ENCODE measurements at regions not wholly inside any gene's neighbourhood (a gene's known extent, or its start where the extent isn't known, plus 50 kb on each side); places are given as distances from the start of the nearest gene placed in this dataset.
A peak's percentile ranks its signal among the peaks of the same experiment; 100 is the strongest.
"Not testable (repeated sequence)": the region's sequence is repeated elsewhere in the genome, so short reads cannot be mapped to it uniquely, and the experiment has no call there.

- DNase-seq (ENCODE audit: low read depth, low spot score) = peak; percentile 6
Observed at GRCh38 chr6:781350-781961, 88.5 kb upstream of the EXOC2 start.

- DNase-seq (ENCODE audit: low read depth, low spot score) = no peak
Observed at GRCh38 chr6:780706-781105, 87.8 kb upstream of the EXOC2 start.

- no peak for DNase-seq (ENCODE audit: low read depth, low spot score)
Observed at GRCh38 chr6:776951-777350, 84.0 kb upstream of the EXOC2 start.

GRCh38 chr6:776528-776931 is 83.6 kb upstream of the EXOC2 start:
- no peak for DNase-seq (ENCODE audit: low read depth, low spot score)

GRCh38 chr6:775863-776262 is 82.9 kb upstream of the EXOC2 start:
- DNase-seq (ENCODE audit: low read depth, low spot score) = no peak

- not testable (repeated sequence) for DNase-seq (ENCODE audit: low read depth, low spot score)
Observed at GRCh38 chr6:771683-772082, 78.7 kb upstream of the EXOC2 start.

- no peak for DNase-seq (ENCODE audit: low read depth, low spot score)
Observed at GRCh38 chr6:767755-768512, 75.0 kb upstream of the EXOC2 start.

- DNase-seq (ENCODE audit: low read depth, low spot score) = no peak
Observed at GRCh38 chr6:766625-767024, 73.7 kb upstream of the EXOC2 start.

- DNase-seq (ENCODE audit: low read depth, low spot score) = no peak
Observed at GRCh38 chr6:761997-762396, 69.1 kb upstream of the EXOC2 start.

- peak; percentile 28 for DNase-seq (ENCODE audit: low read depth, low spot score)
Observed at GRCh38 chr6:760982-761955, 68.3 kb upstream of the EXOC2 start.

GRCh38 chr6:759729-760128 is 66.8 kb upstream of the EXOC2 start:
- no peak for DNase-seq (ENCODE audit: low read depth, low spot score)

- DNase-seq (ENCODE audit: low read depth, low spot score) = no peak
Observed at GRCh38 chr6:756224-756623, 63.3 kb upstream of the EXOC2 start.

- DNase-seq (ENCODE audit: low read depth, low spot score) = no peak
Observed at GRCh38 chr6:754202-754601, 61.3 kb upstream of the EXOC2 start.

- no peak for DNase-seq (ENCODE audit: low read depth, low spot score)
Observed at GRCh38 chr6:753486-753885, 60.5 kb upstream of the EXOC2 start.

GRCh38 chr6:752438-752837 is 59.5 kb upstream of the EXOC2 start:
- DNase-seq (ENCODE audit: low read depth, low spot score) = no peak

GRCh38 chr6:751765-752164 is 58.8 kb upstream of the EXOC2 start:
- no peak for DNase-seq (ENCODE audit: low read depth, low spot score)

GRCh38 chr6:747921-748320 is 55.0 kb upstream of the EXOC2 start:
- DNase-seq (ENCODE audit: low read depth, low spot score) = no peak

- no peak for DNase-seq (ENCODE audit: low read depth, low spot score)
Observed at GRCh38 chr6:747028-747427, 54.1 kb upstream of the EXOC2 start.

GRCh38 chr6:744666-745353 is 51.9 kb upstream of the EXOC2 start:
- no peak for DNase-seq (ENCODE audit: low read depth, low spot score)

GRCh38 chr6:743320-744096 is 50.6 kb upstream of the EXOC2 start:
- no peak for DNase-seq (ENCODE audit: low read depth, low spot score)
